Fibroblast of pulmonary artery (primary cell): ENCODE measurements at regions not wholly inside any gene's neighbourhood (a gene's known extent, or its start where the extent isn't known, plus 50 kb on each side); places are given as distances from the start of the nearest gene placed in this dataset.
"Not testable (repeated sequence)": the region's sequence is repeated elsewhere in the genome, so short reads cannot be mapped to it uniquely, and the experiment has no call there.

Experiments
- DNase-seq: peaks from one replicate; pipeline ENCODE4 v3.0.0-alpha.2; 2010; ENCODE audit warnings: low read depth
- H3K4me3 ChIP-seq: replicated peaks from 2 replicates; pipeline ENCODE4 v1.5.1; 2011; ENCODE audit warnings: low read depth, mild to moderate bottlenecking, control low read depth, low read length, moderate library complexity
- CTCF ChIP-seq: IDR thresholded peaks from 2 replicates; pipeline ENCODE4 v1.5.1; 2011; ENCODE audit warnings: mild to moderate bottlenecking, control low read depth, low read length, inconsistent platforms; ENCODE audit errors: missing control alignments

GRCh38 chr12:70082997-70083676, 160.1 kb upstream of the CNOT2 start:
- DNase-seq, result no peak
- no peak for TF ChIP-seq CTCF
- H3K4me3 ChIP-seq, result no peak overlapping the region

- H3K4me3 ChIP-seq, result no peak overlapping the region
- TF ChIP-seq CTCF, result no peak
- no peak for DNase-seq
Observed at GRCh38 chr12:70083677-70084020, 159.6 kb upstream of the CNOT2 start.

GRCh38 chr12:70086372-70086771, 156.9 kb upstream of the CNOT2 start:
- not testable (repeated sequence) for H3K4me3 ChIP-seq, DNase-seq

GRCh38 chr12:70091021-70091521, 152.2 kb upstream of the CNOT2 start:
- no peak overlapping the region for H3K4me3 ChIP-seq
- no peak for DNase-seq
- TF ChIP-seq CTCF, result no peak

GRCh38 chr12:70094467-70094866, 148.8 kb upstream of the CNOT2 start:
- TF ChIP-seq CTCF, result no peak
- H3K4me3 ChIP-seq, result no peak overlapping the region
- DNase-seq, result no peak

- H3K4me3 ChIP-seq, result no peak overlapping the region
- TF ChIP-seq CTCF, result no peak
- no peak for DNase-seq
Observed at GRCh38 chr12:70096759-70097410, 146.3 kb upstream of the CNOT2 start.

GRCh38 chr12:70101064-70101463, 142.2 kb upstream of the CNOT2 start:
- DNase-seq, result no peak
- no peak overlapping the region for H3K4me3 ChIP-seq
- TF ChIP-seq CTCF, result no peak
